Posterior vena cava (tissue), 2 donors: ENCODE measurements at regions not wholly inside any gene's neighbourhood (a gene's known extent, or its start where the extent isn't known, plus 50 kb on each side); places are given as distances from the start of the nearest gene placed in this dataset.
"Not testable (repeated sequence)": the region's sequence is repeated elsewhere in the genome, so short reads cannot be mapped to it uniquely, and the experiment has no call there.

Experiments used
- DNase-seq: peaks from one replicate; pipeline ENCODE4 v3.0.0-alpha.2; 2020; ENCODE audit warnings: low spot score
- intact Hi-C, 2 donors: fragments of 100-400 bp; cut with DNase I; formaldehyde crosslinking; loops; one replicate each; pipeline versions ENCODE4 v1.14.1 to v1.14.2; 2022 to 2023
- donor health status: DM: yes; HTN: yes; CAD: no.
- donor health status: DM: yes; HTN: yes; CAD: no.

GRCh38 chr3:177642042-177642803 lies 444.9 kb upstream of the TBL1XR1 start:
- peak; percentile 45 for DNase-seq
- intact Hi-C loops = no loop called here

- intact Hi-C loops = no loop called here
- DNase-seq = no peak
These were observed 445.5 kb upstream of the TBL1XR1 start for GRCh38 chr3:177642804-177643125.

GRCh38 chr3:177646749-177647148 lies 449.5 kb upstream of the TBL1XR1 start:
- DNase-seq = no peak

GRCh38 chr3:177647341-177647740 lies 450.1 kb upstream of the TBL1XR1 start:
- intact Hi-C loops = loop anchor here in 1 of 2 donors (1.0 kb wide), 1 partner anchor 28 kb away; no protein-coding TSS in a partner anchor
- DNase-seq = no peak

More at GRCh38 chr3:177646749-177647148, 449.5 kb upstream of the TBL1XR1 start:
- intact Hi-C loops = loop anchor here in 1 of 2 donors (1.0 kb wide), 1 partner anchor 27 kb away; no protein-coding TSS in a partner anchor

GRCh38 chr3:177647876-177648275 lies 450.6 kb upstream of the TBL1XR1 start:
- DNase-seq = no peak
- intact Hi-C loops = loop anchor here in 1 of 2 donors (1.0 kb wide), 1 partner anchor 29 kb away; no protein-coding TSS in a partner anchor

- intact Hi-C loops = no loop called here
- DNase-seq = no peak
These were observed 455.4 kb upstream of the TBL1XR1 start for GRCh38 chr3:177652556-177653291.

- intact Hi-C loops = no loop called here
- DNase-seq = no peak
These were observed 460.0 kb upstream of the TBL1XR1 start for GRCh38 chr3:177657243-177657642.

- intact Hi-C loops = no loop called here
- DNase-seq = no peak
These were observed 461.1 kb upstream of the TBL1XR1 start for GRCh38 chr3:177658354-177658753.

GRCh38 chr3:177664380-177665103 lies 467.3 kb upstream of the TBL1XR1 start:
- DNase-seq, intact Hi-C loops: not testable (repeated sequence)

GRCh38 chr3:177665122-177665808 lies 468.0 kb upstream of the TBL1XR1 start:
- no peak for DNase-seq
- intact Hi-C loops = no loop called here

- no peak for DNase-seq
- intact Hi-C loops = no loop called here
These were observed 475.1 kb upstream of the TBL1XR1 start for GRCh38 chr3:177672252-177672911.

- DNase-seq = no peak
- intact Hi-C loops = no loop called here
These were observed 476.0 kb upstream of the TBL1XR1 start for GRCh38 chr3:177673112-177673914.

GRCh38 chr3:177674186-177674585 lies 476.9 kb upstream of the TBL1XR1 start:
- DNase-seq = no peak
- intact Hi-C loops = no loop called here

GRCh38 chr3:177676148-177676547 lies 478.9 kb upstream of the TBL1XR1 start:
- no peak for DNase-seq
- intact Hi-C loops = no loop called here

- intact Hi-C loops = no loop called here
- no peak for DNase-seq
These were observed 479.8 kb upstream of the TBL1XR1 start for GRCh38 chr3:177676947-177677587.

- no peak for DNase-seq
- intact Hi-C loops = no loop called here
These were observed 482.5 kb upstream of the TBL1XR1 start for GRCh38 chr3:177679568-177680471.

- no peak for DNase-seq
- intact Hi-C loops = no loop called here
These were observed 483.2 kb upstream of the TBL1XR1 start for GRCh38 chr3:177680472-177680821.
